A549 (cell line): ENCODE measurements at regions not wholly inside any gene's neighbourhood (a gene's known extent, or its start where the extent isn't known, plus 50 kb on each side); places are given as distances from the start of the nearest gene placed in this dataset.
"Not testable (repeated sequence)": the region's sequence is repeated elsewhere in the genome, so short reads cannot be mapped to it uniquely, and the experiment has no call there.

ENCODE experiments used
- ATAC-seq, 2 experiments: fragments of 200-7000 bp in 1 of 2; fragments of >200 bp in 1 of 2; cut with Nextera tagmentation in 1 of 2; cut with Tn5 transposase in 1 of 2; 3 replicates each; pipeline versions ENCODE4 v1.8.0 to v1.9.1; 2018 to 2020; ENCODE audit warnings: mild to moderate bottlenecking in 1 of 2, moderate library complexity in 1 of 2
- CTCF ChIA-PET: fragments of 300-600 bp; sonication (Branson Sonifier 250); formaldehyde crosslinking; extraction: SDS; loops from one replicate; lab custom pipeline; 2021; ENCODE audit warnings: antibody characterized with exemption, inconsistent platforms; lab: Yijun Ruan, JAX
- POLR2A ChIA-PET: fragments of 350-600 bp; formaldehyde crosslinking; extraction: SDS; loops from one replicate; lab custom pipeline; 2021; ENCODE audit warnings: antibody characterized with exemption, inconsistent platforms; lab: Yijun Ruan, JAX
- DNase-seq, 2 experiments: peaks; one replicate each; pipeline versions ENCODE4 v3.0.0 to v3.0.0-alpha.2; 2011 to 2016; ENCODE audit warnings: low read depth in 1 of 2, low spot score in 1 of 2
- FAIRE-seq: peaks from 2 replicates; lab custom pipeline; 2011; peaks lifted over from hg19 to GRCh38; lab: Jason Lieb, UNC
- H3K27ac ChIP-seq, 2 experiments: fragments of >200 bp; sonication (Bioruptor Twin); formaldehyde crosslinking; 3 replicates each; pipeline ENCODE4 v1.5.1; 2016 to 2017
- H3K4me1 ChIP-seq: fragments of >200 bp; sonication (Bioruptor Twin); formaldehyde crosslinking; 3 replicates; pipeline ENCODE4 v1.6.1; 2016
- H3K4me2 ChIP-seq: fragments of >200 bp; sonication (Bioruptor Twin); formaldehyde crosslinking; 3 replicates; pipeline ENCODE4 v1.6.1; 2016
- H3K4me3 ChIP-seq: fragments of >200 bp; sonication (Bioruptor Twin); formaldehyde crosslinking; 3 replicates; pipeline ENCODE4 v1.5.1; 2016
- H3K9me3 ChIP-seq: fragments of >200 bp; sonication (Bioruptor Twin); formaldehyde crosslinking; 3 replicates; pipeline ENCODE4 v1.6.1; 2016
- BCL3 ChIP-seq: fragments of >200 bp; sonication (Bioruptor Twin); formaldehyde crosslinking; IDR thresholded peaks from 3 replicates; pipeline ENCODE4 v1.6.1; 2016
- BHLHE40 ChIP-seq: IDR thresholded peaks from 2 replicates; pipeline ENCODE4 v1.6.1; 2012; ENCODE audit warnings: low read depth, low read length, inconsistent platforms
- CBX8 ChIP-seq: fragments of 200-600 bp; sonication (generic); IDR thresholded peaks from 2 replicates; pipeline ENCODE4 v1.6.1; 2016
- CHD2 ChIP-seq: fragments of 150-350 bp; IDR thresholded peaks from 2 replicates; pipeline ENCODE4 v1.6.1; 2014; ENCODE audit warnings: low read length; ENCODE audit not compliant: partially characterized antibody
- EHF ChIP-seq: fragments of 250-450 bp; sonication (Bioruptor Pico); IDR thresholded peaks from 2 replicates; pipeline ENCODE4 v1.5.0; 2020; ENCODE audit warnings: mild to moderate bottlenecking
- ELK1 ChIP-seq: fragments of 150-350 bp; IDR thresholded peaks from 2 replicates; pipeline ENCODE4 v1.6.1; 2014; ENCODE audit warnings: low read depth, mild to moderate bottlenecking, low read length
- EP300 ChIP-seq, 2 experiments: fragments of >200 bp; sonication (Bioruptor Twin); formaldehyde crosslinking; IDR thresholded peaks; 2 replicates in 1 of 2; 3 replicates in 1 of 2; pipeline ENCODE4 v1.6.1; 2016 to 2017
- GATA3 ChIP-seq: IDR thresholded peaks from 2 replicates; pipeline ENCODE4 v1.6.1; 2012; ENCODE audit warnings: borderline replicate concordance
- HDAC2 ChIP-seq: fragments of 200-600 bp; sonication (generic); IDR thresholded peaks from 2 replicates; pipeline ENCODE4 v1.6.1; 2016
- HEYL ChIP-seq: fragments of 250-450 bp; sonication (Bioruptor Pico); IDR thresholded peaks from 2 replicates; pipeline ENCODE4 v1.8.0; 2021; ENCODE audit warnings: mild to moderate bottlenecking, moderate library complexity
- HMGXB4 ChIP-seq: fragments of 250-450 bp; sonication (Bioruptor Pico); IDR thresholded peaks from 2 replicates; pipeline ENCODE4 v1.5.0; 2021; ENCODE audit warnings: mild to moderate bottlenecking, moderate library complexity, borderline replicate concordance
- HOXA7 ChIP-seq: fragments of 250-450 bp; sonication (Bioruptor Pico); IDR thresholded peaks from 2 replicates; pipeline ENCODE4 v1.5.0; 2020; ENCODE audit warnings: mild to moderate bottlenecking, moderate library complexity
- HOXB5 ChIP-seq: fragments of 250-450 bp; sonication (Bioruptor Pico); IDR thresholded peaks from 2 replicates; pipeline ENCODE4 v1.5.0; 2020; ENCODE audit warnings: mild to moderate bottlenecking, moderate library complexity
- JUN ChIP-seq, 2 experiments: fragments of >200 bp; sonication (Bioruptor Twin); formaldehyde crosslinking; IDR thresholded peaks; 2 replicates in 1 of 2; 3 replicates in 1 of 2; pipeline ENCODE4 v1.6.1; 2016 to 2017
- MAFK ChIP-seq: fragments of 450-650 bp; IDR thresholded peaks from 2 replicates; pipeline ENCODE4 v1.6.1; 2014; ENCODE audit not compliant: partially characterized antibody
- NPAS2 ChIP-seq: fragments of 250-450 bp; sonication (Bioruptor Pico); IDR thresholded peaks from 2 replicates; pipeline ENCODE4 v1.8.0; 2022; ENCODE audit warnings: mild to moderate bottlenecking, moderate library complexity, borderline replicate concordance
- PBX3 ChIP-seq: IDR thresholded peaks from 2 replicates; pipeline ENCODE4 v1.6.1; 2012
- POLR2A ChIP-seq: IDR thresholded peaks from 2 replicates; pipeline ENCODE4 v1.6.1; 2012; ENCODE audit warnings: mild to moderate bottlenecking, low read length
- RAD21 ChIP-seq, 2 experiments: fragments of >200 bp in 1 of 2; sonication (Bioruptor Twin) in 1 of 2; formaldehyde crosslinking in 1 of 2; IDR thresholded peaks in 1 of 2; conservative IDR thresholded peaks in 1 of 2; 2 replicates in 1 of 2; 3 replicates in 1 of 2; pipeline ENCODE4 v1.6.1; 2012 to 2018; ENCODE audit warnings: inconsistent platforms in 1 of 2
- RCOR1 ChIP-seq: fragments of 150-350 bp; IDR thresholded peaks from 2 replicates; pipeline ENCODE4 v1.6.1; 2014; ENCODE audit warnings: antibody characterized with exemption, low read length, low read depth
- RFX5 ChIP-seq: fragments of 450-650 bp; IDR thresholded peaks from 2 replicates; pipeline ENCODE4 v1.7.1; 2014; ENCODE audit warnings: antibody characterized with exemption, mild to moderate bottlenecking, moderate library complexity
- RNF2 ChIP-seq: fragments of 200-600 bp; sonication (generic); IDR thresholded peaks from 2 replicates; pipeline ENCODE4 v1.6.1; 2016; ENCODE audit warnings: low read depth, mild to moderate bottlenecking, antibody characterized with exemption, moderate library complexity, borderline replicate concordance
- SREBF2 ChIP-seq: fragments of 450-650 bp; IDR thresholded peaks from 2 replicates; pipeline ENCODE4 v1.6.1; 2014; ENCODE audit warnings: mild to moderate bottlenecking, moderate library complexity
- USF2 ChIP-seq: fragments of 450-650 bp; IDR thresholded peaks from 2 replicates; pipeline ENCODE4 v1.6.1; 2014; ENCODE audit warnings: antibody characterized with exemption
- ZFP36 ChIP-seq: fragments of 450-650 bp; IDR thresholded peaks from 2 replicates; pipeline ENCODE4 v1.6.1; 2014; ENCODE audit warnings: borderline replicate concordance; ENCODE audit not compliant: partially characterized antibody
- ZNF302 ChIP-seq: fragments of 250-450 bp; sonication (Bioruptor Pico); IDR thresholded peaks from 2 replicates; pipeline ENCODE4 v1.9.0; 2021; ENCODE audit warnings: inconsistent platforms, mild to moderate bottlenecking, moderate library complexity
- ZSCAN20 ChIP-seq: fragments of 250-450 bp; sonication (Bioruptor Pico); IDR thresholded peaks from 2 replicates; pipeline ENCODE4 v1.8.0; 2022; ENCODE audit warnings: mild to moderate bottlenecking, moderate library complexity
- WGBS: methylation state at CpG from one replicate; pipeline ENCODE4 v1.1.6; 2017; ENCODE audit errors: missing lambda C conversion rate; 5-methylcytosine and 5-hydroxymethylcytosine counted together

GRCh38 chr4:115965588-115965987 is 852.2 kb upstream of the NDST4 start:
- POLR2A ChIA-PET, result no interaction called here
- FAIRE-seq (no peak), DNase-seq (no peak), ATAC-seq (no peak)
- 48% methylated on average over 3 of the region's 3 CpGs for WGBS
- H3K4me1 ChIP-seq, result no peaks in the 10 kb centered on the region
- TF ChIP-seq HOXA7 (CRISPR knock-in tag), result no peak
- TF ChIP-seq RFX5, result no peak
- no peak for TF ChIP-seq SREBF2
- no peak for TF ChIP-seq EP300 (IDR thresholded peaks at IDR 0.05)
- no peak for TF ChIP-seq ELK1
- no peak for TF ChIP-seq ZSCAN20
- no peak for TF ChIP-seq CHD2
- TF ChIP-seq RNF2, result no peak
- no peak for TF ChIP-seq RCOR1
- no peak for TF ChIP-seq HEYL
- TF ChIP-seq HOXB5 (CRISPR knock-in tag), result no peak
- TF ChIP-seq ZFP36, result no peak
- TF ChIP-seq USF2, result no peak
- TF ChIP-seq NPAS2 (CRISPR knock-in tag), result no peak
- TF ChIP-seq HMGXB4 (CRISPR knock-in tag), result no peak
- no peak for TF ChIP-seq POLR2A
- no peak for TF ChIP-seq EHF (CRISPR knock-in tag)
- no peak for TF ChIP-seq JUN (IDR thresholded peaks at IDR 0.05)
- no peak for TF ChIP-seq MAFK
- H3K9me3 ChIP-seq, result no peaks in the 10 kb centered on the region
- CTCF ChIA-PET, result no interaction called here
- H3K4me3 ChIP-seq, result no peak overlapping the region
- no peak overlapping the region for H3K27ac ChIP-seq
- H3K4me2 ChIP-seq, result no peak overlapping the region

GRCh38 chr4:115956054-115956796 is 842.8 kb upstream of the NDST4 start:
- H3K4me1 ChIP-seq, ATAC-seq, H3K9me3 ChIP-seq, H3K27ac ChIP-seq, FAIRE-seq, DNase-seq, H3K4me3 ChIP-seq, CTCF ChIA-PET, H3K4me2 ChIP-seq, POLR2A ChIA-PET: not testable (repeated sequence)
- 21% methylated on average over 6 of the region's 6 CpGs for WGBS

GRCh38 chr4:115950806-115951205 is 837.4 kb upstream of the NDST4 start:
- 51% methylated on average over 6 of the region's 10 CpGs for WGBS
- no peak overlapping the region for H3K4me3 ChIP-seq
- no peak for ATAC-seq
- ChIA-PET CTCF (no interaction called here), POLR2A (no interaction called here)
- H3K4me2 ChIP-seq, result no peak overlapping the region
- H3K4me1 ChIP-seq, result no peaks in the 10 kb centered on the region
- no peaks in the 10 kb centered on the region for H3K9me3 ChIP-seq
- FAIRE-seq, result no peak
- no peak overlapping the region for H3K27ac ChIP-seq
- no peak for DNase-seq
- TF ChIP-seq PBX3, result no peak
- no peak for TF ChIP-seq BCL3
- TF ChIP-seq HOXB5 (CRISPR knock-in tag), result no peak
- TF ChIP-seq HMGXB4 (CRISPR knock-in tag), result no peak
- TF ChIP-seq ZSCAN20, result no peak
- no peak for TF ChIP-seq GATA3
- TF ChIP-seq BHLHE40, result no peak
- TF ChIP-seq CBX8, result no peak
- TF ChIP-seq RAD21 (conservative IDR thresholded peaks at IDR 0.05 in 1 of 2, IDR thresholded peaks at IDR 0.05 in 1 of 2), result no peak
- no peak for TF ChIP-seq HDAC2
- TF ChIP-seq ZNF302 (CRISPR knock-in tag), result no peak
- TF ChIP-seq MAFK, result no peak
- TF ChIP-seq SREBF2, result no peak
